ENCODE measurements at regions not wholly inside any gene's neighbourhood (a gene's known extent, or its start where the extent isn't known, plus 50 kb on each side); places are given as distances from the start of the nearest gene placed in this dataset.

DNA sequence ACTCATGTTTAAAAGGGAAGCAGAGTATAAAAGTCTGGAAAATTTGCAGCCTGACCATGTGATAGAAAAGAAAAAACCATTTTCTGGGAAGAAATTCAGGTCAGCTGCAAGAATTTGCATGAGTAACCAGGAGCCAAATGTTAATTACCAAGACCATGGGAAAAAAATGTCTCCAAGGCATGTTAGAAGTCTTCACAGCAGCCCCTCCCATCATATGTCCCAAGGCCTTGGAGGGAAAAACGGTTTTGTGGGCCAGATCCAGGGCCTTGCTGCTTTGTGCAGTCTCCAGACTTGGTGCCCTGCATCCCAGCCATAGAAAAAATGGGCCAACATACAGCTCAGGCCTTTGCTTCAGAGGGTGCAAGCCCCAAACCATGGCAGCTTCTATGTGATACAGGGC is 1019.6 kb upstream of the SORCS1 start:
- H2AK5ac ChIP-seq (ENCODE audit: low read depth, low read length) = no peak overlapping the region
- H3K79me2 ChIP-seq (ENCODE audit: control insufficient read depth in 1 of 2, insufficient read depth in 2 of 2, low read length in 2 of 2) = no peaks in the 10 kb centered on the region
- no peak overlapping the region for H2BK12ac ChIP-seq (ENCODE audit: low read depth, low read length)
- no peak overlapping the region for H3K56ac ChIP-seq (replicated peaks; ENCODE audit: insufficient read length, low read depth, low read length)
- H3K9ac ChIP-seq (replicated peaks in 1 of 4; ENCODE audit: extremely low read depth in 1 of 4, low read depth in 3 of 4, low read length in 3 of 4) = no peak overlapping the region
- no peak overlapping the region for H2AFZ ChIP-seq (ENCODE audit: low read length)
- H3K9me3 ChIP-seq (ENCODE audit: insufficient read depth in 2 of 2, low read depth in 1 of 2, low read length in 1 of 2) = no peaks in the 10 kb centered on the region
- WGBS, 2 experiments (ENCODE audit: extremely low coverage in 1 of 2, insufficient coverage in 1 of 2, insufficient read length in 1 of 2, insufficient replicate concordance in 2 of 2, low coverage in 1 of 2, low lambda C conversion rate in 2 of 2, missing lambda C conversion rate in 1 of 2) = 100% methylated on average over 1 of the region's 1 CpG; no CpG with 5 or more reads in 1 of the 2 experiments
- H2BK20ac ChIP-seq (ENCODE audit: low read length) = no peak overlapping the region
- H3K27ac ChIP-seq (ENCODE audit: low read depth, low read length) = no peak overlapping the region
- H4K20me1 ChIP-seq (replicated peaks in 1 of 2; ENCODE audit: control insufficient read depth in 1 of 2, insufficient read depth in 2 of 2, low read length in 2 of 2) = no peaks in the 10 kb centered on the region
- no peak overlapping the region for H3K14ac ChIP-seq (ENCODE audit: insufficient read length)
- DNase-seq (ENCODE audit: low read depth in 1 of 2, low spot score in 2 of 2) = no peak
- no peaks in the 10 kb centered on the region for H3K23me2 ChIP-seq (ENCODE audit: low read depth, low read length)
- ChIA-PET CTCF (ENCODE audit: partially characterized antibody) (interaction anchor here (0.6 kb wide), 1 partner anchor 20 kb away, joined by 3 read pairs; no protein-coding TSS in a partner anchor), POLR2A (ENCODE audit: partially characterized antibody) (no interaction called here)
- H3K27me3 ChIP-seq (replicated peaks in 1 of 4; ENCODE audit: control insufficient read depth in 3 of 4, extremely low read depth in 1 of 4, insufficient read depth in 3 of 4, low read length in 3 of 4) = no peaks in the 10 kb centered on the region
- TF ChIP-seq ASH2L (IDR thresholded peaks at IDR 0.05; ENCODE audit: low read length) (no peak), BRCA1 (IDR thresholded peaks at IDR 0.05; ENCODE audit: low read depth, low read length) (no peak), TCF12 (IDR thresholded peaks at IDR 0.05; ENCODE audit: low read depth, low read length) (no peak), RNF2 (IDR thresholded peaks at IDR 0.05; ENCODE audit: borderline replicate concordance, low read depth, low read length, missing control alignments, poor library complexity, severe bottlenecking) (no peak)
- no peak overlapping the region for H4K91ac ChIP-seq (replicated peaks; ENCODE audit: insufficient read length, low read length)
- H4K8ac ChIP-seq (ENCODE audit: extremely low read depth, insufficient read depth, low read length) = no peak overlapping the region
- no peaks in the 10 kb centered on the region for H3K36me3 ChIP-seq (ENCODE audit: control insufficient read depth in 2 of 4, insufficient read depth in 4 of 4, low read length in 3 of 4)
- no peak overlapping the region for H2BK120ac ChIP-seq (replicated peaks; ENCODE audit: low read depth, low read length)
- H3K18ac ChIP-seq (ENCODE audit: extremely low read depth, low read length) = no peak overlapping the region
- no peak overlapping the region for H3K23ac ChIP-seq (ENCODE audit: insufficient read length)
- H2BK5ac ChIP-seq (ENCODE audit: low read depth, low read length) = no peak overlapping the region
- H3K79me1 ChIP-seq (ENCODE audit: low read depth, low read length) = no peaks in the 10 kb centered on the region
- no peak overlapping the region for H3K4me2 ChIP-seq (ENCODE audit: insufficient read depth in 1 of 2, low read depth in 2 of 2, low read length in 2 of 2)
- H3K4me3 ChIP-seq (ENCODE audit: extremely low read depth in 1 of 4, insufficient read depth in 2 of 4, low read depth in 3 of 4, low read length in 4 of 4) = no peak overlapping the region
- H2BK15ac ChIP-seq (ENCODE audit: low read length) = no peak overlapping the region
- no peak for FAIRE-seq
- no peak overlapping the region for H3K4ac ChIP-seq (replicated peaks; ENCODE audit: insufficient read length, low read depth, low read length)
- H3K4me1 ChIP-seq (replicated peaks in 1 of 4; ENCODE audit: control insufficient read depth in 3 of 4, insufficient read depth in 4 of 4, low read length in 3 of 4) = no peaks in the 10 kb centered on the region
- no peak overlapping the region for H4K5ac ChIP-seq (ENCODE audit: insufficient read length, low read depth, low read length)
